ENCODE measurements at regions not wholly inside any gene's neighbourhood (a gene's known extent, or its start where the extent isn't known, plus 50 kb on each side); places are given as distances from the start of the nearest gene placed in this dataset.

DNA sequence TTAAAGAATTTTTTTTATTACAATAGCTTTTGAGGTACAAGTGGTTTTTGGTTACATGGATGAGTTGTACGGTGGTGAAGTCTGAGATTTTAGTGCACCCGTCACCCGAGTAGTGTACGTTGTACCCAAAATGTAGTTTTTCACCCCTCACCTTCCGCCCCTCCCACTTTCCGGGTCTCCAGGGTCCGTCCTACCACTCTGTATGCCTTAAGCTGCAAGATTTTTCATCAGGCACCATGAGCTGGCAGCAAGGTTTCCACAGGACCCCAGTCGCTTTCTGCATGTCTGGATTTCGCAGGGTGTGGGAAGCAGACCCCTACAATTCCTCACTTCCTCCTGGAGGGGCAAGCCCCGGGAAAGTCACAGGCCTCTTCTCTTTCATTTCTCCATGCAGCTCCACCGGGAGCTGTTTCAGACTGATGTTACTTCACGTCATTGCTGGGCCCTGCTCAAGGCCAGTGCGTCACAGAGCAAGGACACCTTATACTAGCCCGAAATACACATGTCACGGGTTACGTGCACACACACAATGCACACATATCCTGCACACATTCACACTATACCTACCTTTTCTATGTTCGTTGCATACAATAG lies 179.1 kb downstream of the ZFP36L2 start:
- TF ChIP-seq EZH2 (IDR thresholded peaks at IDR 0.05) (no peak), POLR2AphosphoS5 (IDR thresholded peaks at IDR 0.05; ENCODE audit: borderline replicate concordance, low read depth, low read length) (no peak), FOXP2 (optimal IDR thresholded peaks at IDR 0.05; ENCODE audit: control extremely low read depth, extremely low read length, insufficient read depth) (no peak)

Data from SK-N-MC (cell line).